HEK293 (cell line): ENCODE measurements at regions not wholly inside any gene's neighbourhood (a gene's known extent, or its start where the extent isn't known, plus 50 kb on each side); places are given as distances from the start of the nearest gene placed in this dataset.

Experiments
- ATF2 ChIP-seq: fragments of 450-650 bp; formaldehyde crosslinking; IDR thresholded peaks from 2 replicates; pipeline ENCODE4 v1.5.1; 2016; ENCODE audit warnings: missing biosample characterization, missing genetic modification characterization, low read depth
- BCL11A ChIP-seq: fragments of 450-650 bp; formaldehyde crosslinking; IDR thresholded peaks from 2 replicates; pipeline ENCODE4 v1.5.1; 2016; ENCODE audit warnings: low read depth, missing biosample characterization, missing genetic modification characterization
- CTCF ChIP-seq: fragments of 450-650 bp; formaldehyde crosslinking; IDR thresholded peaks from 2 replicates; pipeline ENCODE4 v1.5.1; 2016; ENCODE audit warnings: missing biosample characterization, missing genetic modification characterization
- ZBTB49 ChIP-seq: fragments of 450-650 bp; formaldehyde crosslinking; IDR thresholded peaks from 2 replicates; pipeline ENCODE4 v1.5.1; 2016; ENCODE audit warnings: missing biosample characterization, missing genetic modification characterization, low read depth
- ZBTB7A ChIP-seq: fragments of 450-650 bp; formaldehyde crosslinking; IDR thresholded peaks from 2 replicates; pipeline ENCODE4 v1.5.1; 2016; ENCODE audit warnings: low read depth, missing biosample characterization, missing genetic modification characterization
- ZEB2 ChIP-seq: fragments of 450-650 bp; formaldehyde crosslinking; IDR thresholded peaks from 2 replicates; pipeline ENCODE4 v1.5.1; 2016; ENCODE audit warnings: missing biosample characterization, missing genetic modification characterization
- ZNF10 ChIP-seq: fragments of 450-650 bp; formaldehyde crosslinking; IDR thresholded peaks from 2 replicates; pipeline ENCODE4 v1.5.1; 2017; ENCODE audit warnings: missing biosample characterization, missing genetic modification characterization
- ZNF274 ChIP-seq, 2 experiments: fragments of 200-500 bp in 1 of 2; fragments of 450-650 bp in 1 of 2; sonication (Bioruptor generic) in 1 of 2; formaldehyde crosslinking in 1 of 2; IDR thresholded peaks; 2 replicates each; pipeline versions ENCODE4 v1.5.1 to v1.6.1; 2014 to 2016; ENCODE audit warnings: borderline replicate concordance in 1 of 2, inconsistent platforms in 1 of 2, low read length in 1 of 2, missing biosample characterization in 1 of 2, missing genetic modification characterization in 1 of 2
- ZNF311 ChIP-seq: fragments of 450-650 bp; formaldehyde crosslinking; IDR thresholded peaks from 2 replicates; pipeline ENCODE4 v1.5.1; 2017; ENCODE audit warnings: missing biosample characterization, missing genetic modification characterization, borderline replicate concordance
- ZNF596 ChIP-seq: fragments of 450-650 bp; IDR thresholded peaks from 2 replicates; pipeline ENCODE4 v1.5.0; 2018; ENCODE audit warnings: missing biosample characterization, mild to moderate bottlenecking, missing genetic modification characterization, moderate library complexity
- ZNF701 ChIP-seq: fragments of 450-650 bp; formaldehyde crosslinking; IDR thresholded peaks from 2 replicates; pipeline ENCODE4 v1.5.1; 2016; ENCODE audit warnings: missing biosample characterization, missing genetic modification characterization

GRCh38 chr2:54406031-54406430, 50.1 kb upstream of the SPTBN1 start:
- TF ChIP-seq ZNF274 (IDR thresholded peaks at IDR 0.05; ENCODE audit: low read length): no peak
- TF ChIP-seq ZNF274 (tag by site-specific recombination; IDR thresholded peaks at IDR 0.05; ENCODE audit: borderline replicate concordance): no peak
- no peak for TF ChIP-seq ZBTB49
- no peak for TF ChIP-seq ATF2 (tag by site-specific recombination)
- TF ChIP-seq ZEB2 (tag by site-specific recombination): no peak
- no peak for TF ChIP-seq CTCF (tag by site-specific recombination)
- no peak for TF ChIP-seq ZBTB7A (tag by site-specific recombination)
- TF ChIP-seq ZNF311: no peak
- no peak for TF ChIP-seq ZNF10
- no peak for TF ChIP-seq ZNF596 (tag by site-specific recombination)
- TF ChIP-seq ZNF701: no peak
- TF ChIP-seq BCL11A (tag by site-specific recombination): no peak
